SU-DHL-6 (cell line): ENCODE measurements at regions not wholly inside any gene's neighbourhood (a gene's known extent, or its start where the extent isn't known, plus 50 kb on each side); places are given as distances from the start of the nearest gene placed in this dataset.

Source experiments
- H2AFZ ChIP-seq: fragments of 200-600 bp; sonication (generic); 2 replicates; pipeline ENCODE4 v1.6.1; 2014; ENCODE audit warnings: low read depth, mild to moderate bottlenecking, moderate library complexity, mixed read lengths, antibody characterized with exemption, low read length; ENCODE audit not compliant: severe bottlenecking
- H3F3A ChIP-seq: fragments of 200-600 bp; shearing (Covaris generic); 2 replicates; pipeline ENCODE4 v1.6.0; 2016; ENCODE audit warnings: antibody characterized with exemption, mild to moderate bottlenecking; ENCODE audit not compliant: insufficient read depth
- H3K27ac ChIP-seq: fragments of 200-600 bp; sonication (generic); 2 replicates; pipeline ENCODE4 v1.5.1; 2016; ENCODE audit warnings: low read depth, mild to moderate bottlenecking, low read length, moderate library complexity, mixed read lengths
- H3K27me3 ChIP-seq: fragments of 200-600 bp; sonication (generic), shearing (Covaris generic); 2 replicates; pipeline ENCODE4 v1.6.0; 2014; ENCODE audit warnings: mild to moderate bottlenecking, low read length
- H3K36me3 ChIP-seq: fragments of 200-600 bp; sonication (generic); 2 replicates; pipeline ENCODE4 v1.6.1; 2014; ENCODE audit warnings: mild to moderate bottlenecking, low read length, mixed read lengths
- H3K4me2 ChIP-seq: fragments of 300-600, 200-600 bp; shearing (Covaris generic), sonication (generic); 2 replicates; pipeline ENCODE4 v1.6.0; 2014; ENCODE audit warnings: low read length, low read depth, mild to moderate bottlenecking; ENCODE audit not compliant: poor library complexity, severe bottlenecking
- H3K4me3 ChIP-seq: fragments of 200-600 bp; sonication (generic); 2 replicates; pipeline ENCODE4 v1.5.1; 2014; ENCODE audit warnings: antibody characterized with exemption, low read length, mild to moderate bottlenecking, mixed read lengths; ENCODE audit not compliant: insufficient read depth, poor library complexity, severe bottlenecking
- H3K79me2 ChIP-seq: fragments of 200-600 bp; sonication (generic); 2 replicates; pipeline ENCODE4 v1.6.1; 2014; ENCODE audit warnings: mild to moderate bottlenecking, low read length, moderate library complexity; ENCODE audit not compliant: insufficient read depth
- H3K9ac ChIP-seq: fragments of 200-600 bp; sonication (generic); 2 replicates; pipeline ENCODE4 v1.7.0; 2014; ENCODE audit warnings: mild to moderate bottlenecking, low read length
- H3K9me2 ChIP-seq: fragments of 200-600 bp; sonication (generic); replicated peaks from 2 replicates; pipeline ENCODE4 v1.6.1; 2014; ENCODE audit warnings: low read length; ENCODE audit not compliant: insufficient read depth
- H3K9me3 ChIP-seq: fragments of 200-600 bp; sonication (generic); 2 replicates; pipeline ENCODE4 v1.6.1; 2014; ENCODE audit warnings: low read length, mixed read lengths; ENCODE audit not compliant: insufficient read depth
- H4K20me1 ChIP-seq: fragments of 200-600 bp; sonication (generic); 2 replicates; pipeline ENCODE4 v1.6.1; 2014; ENCODE audit warnings: low read depth, mild to moderate bottlenecking, antibody characterized with exemption, low read length, moderate library complexity, mixed read lengths
- EZH2phosphoT487 ChIP-seq: fragments of 200-600 bp; sonication (generic), shearing (Covaris generic); conservative IDR thresholded peaks from 2 replicates; pipeline ENCODE4 v1.6.1; 2018; ENCODE audit warnings: mild to moderate bottlenecking, antibody characterized with exemption, low read length, moderate library complexity, mixed read lengths
- TF ChIP-seq, protein P1 (sequence below): fragments of 200-600 bp; sonication (generic); IDR thresholded peaks from one replicate; pipeline ENCODE4 v1.5.1; 2017; ENCODE audit warnings: antibody characterized with exemption, mild to moderate bottlenecking, low read length, moderate library complexity; ENCODE audit not compliant: insufficient read depth, poor library complexity, severe bottlenecking

DNA sequence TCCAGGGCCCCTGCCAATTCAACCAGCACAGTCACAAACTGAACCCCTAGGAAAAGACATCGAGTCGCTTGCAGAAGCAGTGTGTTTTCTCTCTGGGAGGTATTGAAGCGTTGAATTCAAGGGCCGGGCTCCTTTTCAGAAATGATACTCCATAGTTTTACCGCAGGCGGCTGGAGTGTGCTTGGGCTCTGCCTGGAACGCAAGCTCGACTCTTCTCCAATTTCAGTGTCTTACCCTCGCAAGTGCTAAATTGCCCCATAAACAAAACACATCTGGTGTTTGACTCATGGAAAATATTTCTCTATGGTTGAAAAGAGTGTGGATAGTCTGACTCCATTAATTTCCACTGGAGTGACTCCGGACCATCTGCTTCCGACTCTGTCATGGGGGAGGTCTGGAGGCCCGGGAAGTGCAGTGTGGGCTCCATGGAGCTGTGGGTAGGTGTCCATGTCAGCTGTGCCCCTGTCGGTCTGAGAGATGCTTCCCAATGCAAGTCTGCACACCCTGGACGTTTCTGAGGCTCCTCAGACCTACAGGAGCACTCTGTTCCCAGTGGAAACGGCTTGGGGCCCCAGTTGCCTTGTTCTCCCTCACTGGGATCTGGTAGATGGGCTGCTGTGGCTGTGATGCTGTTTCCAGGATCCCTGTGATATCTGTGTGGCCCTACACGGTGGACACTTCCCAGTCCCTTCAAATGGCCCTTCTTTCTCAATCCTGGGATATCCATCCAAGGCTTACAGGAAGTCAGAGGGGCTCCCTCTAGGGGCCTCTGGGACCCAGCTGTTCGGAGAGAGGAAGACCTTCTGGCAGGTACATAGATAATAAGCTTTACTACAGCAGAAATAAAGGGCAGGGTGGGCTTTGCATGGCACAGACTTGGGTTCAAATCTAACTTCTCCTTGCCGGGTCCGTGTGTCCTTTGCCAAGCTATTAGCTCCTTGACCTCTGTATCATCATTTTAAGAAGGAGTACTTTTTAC, 119.8 kb upstream of the CDH13 start:
- Histone ChIP-seq H4K20me1 (no peaks in the 10 kb centered on the region), H3K36me3 (no peaks in the 10 kb centered on the region), H3K9me3 (no peaks in the 10 kb centered on the region), H3K4me2 (no peak overlapping the region), H3K27me3 (no peaks in the 10 kb centered on the region), H3K9me2 (no peaks in the 10 kb centered on the region), H3K79me2 (no peaks in the 10 kb centered on the region), H3K9ac (no peak overlapping the region), H3F3A (no peaks in the 10 kb centered on the region), H3K27ac (no peak overlapping the region), H3K4me3 (no peak overlapping the region), H2AFZ (no peak overlapping the region)
- no peak for TF ChIP-seq EZH2phosphoT487
- TF ChIP-seq, protein P1, sequence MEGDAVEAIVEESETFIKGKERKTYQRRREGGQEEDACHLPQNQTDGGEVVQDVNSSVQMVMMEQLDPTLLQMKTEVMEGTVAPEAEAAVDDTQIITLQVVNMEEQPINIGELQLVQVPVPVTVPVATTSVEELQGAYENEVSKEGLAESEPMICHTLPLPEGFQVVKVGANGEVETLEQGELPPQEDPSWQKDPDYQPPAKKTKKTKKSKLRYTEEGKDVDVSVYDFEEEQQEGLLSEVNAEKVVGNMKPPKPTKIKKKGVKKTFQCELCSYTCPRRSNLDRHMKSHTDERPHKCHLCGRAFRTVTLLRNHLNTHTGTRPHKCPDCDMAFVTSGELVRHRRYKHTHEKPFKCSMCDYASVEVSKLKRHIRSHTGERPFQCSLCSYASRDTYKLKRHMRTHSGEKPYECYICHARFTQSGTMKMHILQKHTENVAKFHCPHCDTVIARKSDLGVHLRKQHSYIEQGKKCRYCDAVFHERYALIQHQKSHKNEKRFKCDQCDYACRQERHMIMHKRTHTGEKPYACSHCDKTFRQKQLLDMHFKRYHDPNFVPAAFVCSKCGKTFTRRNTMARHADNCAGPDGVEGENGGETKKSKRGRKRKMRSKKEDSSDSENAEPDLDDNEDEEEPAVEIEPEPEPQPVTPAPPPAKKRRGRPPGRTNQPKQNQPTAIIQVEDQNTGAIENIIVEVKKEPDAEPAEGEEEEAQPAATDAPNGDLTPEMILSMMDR, result no peak

DNA sequence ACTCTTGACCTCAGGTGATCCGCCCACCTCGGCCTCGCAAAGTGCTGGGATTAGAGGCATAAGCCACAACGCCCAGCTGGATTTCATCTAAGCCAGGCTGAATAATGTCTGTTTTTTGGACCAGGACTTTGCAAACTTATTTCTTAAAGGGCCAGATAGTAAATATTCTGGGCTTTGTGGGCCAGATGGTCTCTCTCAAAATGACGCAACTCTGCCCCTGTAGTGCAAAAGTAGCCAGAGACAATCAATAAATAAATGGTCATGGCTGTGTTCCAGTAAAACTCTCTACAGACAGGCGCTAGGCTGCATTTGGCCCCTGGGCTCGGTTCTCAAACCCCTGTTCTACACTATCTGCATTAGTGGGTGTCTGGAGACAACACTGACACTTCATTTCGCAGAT, 121.9 kb upstream of the CDH13 start:
- H3K4me2 ChIP-seq, result no peak overlapping the region
- no peak overlapping the region for H2AFZ ChIP-seq
- no peaks in the 10 kb centered on the region for H4K20me1 ChIP-seq
- H3K9ac ChIP-seq, result no peak overlapping the region
- H3K27me3 ChIP-seq, result no peaks in the 10 kb centered on the region
- H3K4me3 ChIP-seq, result no peak overlapping the region
- H3F3A ChIP-seq, result no peaks in the 10 kb centered on the region
- no peaks in the 10 kb centered on the region for H3K9me3 ChIP-seq
- TF ChIP-seq, protein P1, result no peak
- no peak for TF ChIP-seq EZH2phosphoT487
- no peak overlapping the region for H3K27ac ChIP-seq
- H3K36me3 ChIP-seq, result no peaks in the 10 kb centered on the region
- H3K79me2 ChIP-seq, result no peaks in the 10 kb centered on the region
- no peaks in the 10 kb centered on the region for H3K9me2 ChIP-seq

DNA sequence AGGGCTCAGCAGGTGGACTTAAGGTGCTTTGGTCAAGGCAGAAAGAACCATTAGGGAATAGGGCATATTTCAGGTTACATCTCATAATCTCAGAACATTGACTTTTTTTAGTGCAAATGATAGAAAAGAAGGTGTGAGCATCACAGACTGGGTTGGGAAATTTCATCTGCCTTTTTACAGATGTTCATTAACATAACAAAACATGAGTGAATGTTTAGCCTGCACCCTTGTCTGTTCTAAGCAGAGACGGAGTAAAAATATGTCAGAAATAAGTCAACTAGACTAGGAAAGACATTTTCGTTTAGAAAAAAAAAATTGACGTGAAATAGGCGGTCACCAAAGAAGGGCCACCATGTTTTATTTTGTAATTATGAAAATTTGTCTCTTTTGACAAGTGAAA, 127.5 kb upstream of the CDH13 start:
- Histone ChIP-seq H3K9ac (no peak overlapping the region), H3K36me3 (no peaks in the 10 kb centered on the region), H2AFZ (no peak overlapping the region), H3K4me2 (no peak overlapping the region), H3K9me2 (no peaks in the 10 kb centered on the region), H3K79me2 (no peaks in the 10 kb centered on the region), H3K27me3 (no peaks in the 10 kb centered on the region), H3K4me3 (no peak overlapping the region), H4K20me1 (no peaks in the 10 kb centered on the region), H3K27ac (no peak overlapping the region), H3K9me3 (no peaks in the 10 kb centered on the region), H3F3A (no peaks in the 10 kb centered on the region)
- no peak for TF ChIP-seq EZH2phosphoT487
- TF ChIP-seq, protein P1, result no peak
